Glutamatergic neuron (in vitro differentiated cells): ENCODE measurements at regions not wholly inside any gene's neighbourhood (a gene's known extent, or its start where the extent isn't known, plus 50 kb on each side); places are given as distances from the start of the nearest gene placed in this dataset.

Experiments
- DNase-seq: peaks from one replicate; pipeline ENCODE4 v3.0.0; 2022
- H3K27ac Mint-ChIP-seq: one replicate; pipeline ENCODE4 v1.8.0; 2020; ENCODE audit warnings: mild to moderate bottlenecking, mixed read lengths, inconsistent platforms; ENCODE audit not compliant: unreplicated experiment
- H3K27me3 Mint-ChIP-seq: one replicate; pipeline ENCODE4 v1.8.0; 2020; ENCODE audit warnings: mild to moderate bottlenecking, moderate library complexity, mixed read lengths, inconsistent platforms; ENCODE audit not compliant: unreplicated experiment
- H3K36me3 Mint-ChIP-seq: one replicate; pipeline ENCODE4 v1.8.0; 2020; ENCODE audit warnings: mild to moderate bottlenecking, mixed read lengths, inconsistent platforms; ENCODE audit not compliant: unreplicated experiment
- H3K4me1 Mint-ChIP-seq: one replicate; pipeline ENCODE4 v1.8.0; 2020; ENCODE audit warnings: mild to moderate bottlenecking, low read depth, mixed read lengths, inconsistent platforms; ENCODE audit not compliant: unreplicated experiment
- H3K4me3 Mint-ChIP-seq: one replicate; pipeline ENCODE4 v1.8.0; 2020; ENCODE audit warnings: mild to moderate bottlenecking, mixed read lengths, inconsistent platforms; ENCODE audit not compliant: unreplicated experiment
- H3K9me3 Mint-ChIP-seq: one replicate; pipeline ENCODE4 v1.8.0; 2020; ENCODE audit warnings: mild to moderate bottlenecking, moderate library complexity, mixed read lengths, inconsistent platforms; ENCODE audit not compliant: unreplicated experiment
- TF ChIP-seq, protein P1 (sequence below): fragments of 200-600 bp; sonication (generic); IDR thresholded peaks from one replicate; pipeline ENCODE4 v1.5.0; 2021; ENCODE audit not compliant: partially characterized antibody, unreplicated experiment

DNA sequence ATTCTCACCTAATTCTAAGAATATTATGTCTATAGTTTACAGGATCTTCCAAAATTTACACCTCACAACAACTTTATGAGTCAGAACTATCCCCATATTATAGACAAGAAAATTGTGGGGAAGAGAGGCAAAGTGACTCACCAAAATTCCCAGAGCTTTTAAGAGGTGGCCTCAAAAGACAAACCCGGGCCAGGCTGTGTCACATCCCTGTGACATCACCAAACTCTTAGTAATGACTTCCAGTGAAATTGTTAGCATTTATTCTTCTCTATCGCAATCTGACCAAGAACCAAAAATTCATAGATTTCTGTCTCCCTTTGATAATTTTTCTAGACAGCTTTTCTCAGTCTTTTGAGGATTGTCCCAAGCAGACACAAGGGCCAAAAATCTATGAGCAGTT, 134.3 kb downstream of the SNX19 start:
- Mint-ChIP-seq H3K4me1 (no peaks in the 10 kb centered on the region), H3K4me3 (no peak overlapping the region), H3K27ac (no peak overlapping the region), H3K27me3 (no peaks in the 10 kb centered on the region), H3K9me3 (no peaks in the 10 kb centered on the region), H3K36me3 (peaks cover 7% of the 10 kb centered on the region)
- TF ChIP-seq, protein P1, sequence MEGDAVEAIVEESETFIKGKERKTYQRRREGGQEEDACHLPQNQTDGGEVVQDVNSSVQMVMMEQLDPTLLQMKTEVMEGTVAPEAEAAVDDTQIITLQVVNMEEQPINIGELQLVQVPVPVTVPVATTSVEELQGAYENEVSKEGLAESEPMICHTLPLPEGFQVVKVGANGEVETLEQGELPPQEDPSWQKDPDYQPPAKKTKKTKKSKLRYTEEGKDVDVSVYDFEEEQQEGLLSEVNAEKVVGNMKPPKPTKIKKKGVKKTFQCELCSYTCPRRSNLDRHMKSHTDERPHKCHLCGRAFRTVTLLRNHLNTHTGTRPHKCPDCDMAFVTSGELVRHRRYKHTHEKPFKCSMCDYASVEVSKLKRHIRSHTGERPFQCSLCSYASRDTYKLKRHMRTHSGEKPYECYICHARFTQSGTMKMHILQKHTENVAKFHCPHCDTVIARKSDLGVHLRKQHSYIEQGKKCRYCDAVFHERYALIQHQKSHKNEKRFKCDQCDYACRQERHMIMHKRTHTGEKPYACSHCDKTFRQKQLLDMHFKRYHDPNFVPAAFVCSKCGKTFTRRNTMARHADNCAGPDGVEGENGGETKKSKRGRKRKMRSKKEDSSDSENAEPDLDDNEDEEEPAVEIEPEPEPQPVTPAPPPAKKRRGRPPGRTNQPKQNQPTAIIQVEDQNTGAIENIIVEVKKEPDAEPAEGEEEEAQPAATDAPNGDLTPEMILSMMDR: no peak
- DNase-seq: no peak

GRCh38 chr11:130782361-130783222, 133.7 kb downstream of the SNX19 start:
- DNase-seq: no peak
- Mint-ChIP-seq H3K4me1 (no peaks in the 10 kb centered on the region), H3K27ac (no peak overlapping the region), H3K27me3 (no peaks in the 10 kb centered on the region), H3K36me3 (peaks cover 2% of the 10 kb centered on the region), H3K4me3 (no peak overlapping the region), H3K9me3 (no peaks in the 10 kb centered on the region)
- TF ChIP-seq, protein P1: no peak

DNA sequence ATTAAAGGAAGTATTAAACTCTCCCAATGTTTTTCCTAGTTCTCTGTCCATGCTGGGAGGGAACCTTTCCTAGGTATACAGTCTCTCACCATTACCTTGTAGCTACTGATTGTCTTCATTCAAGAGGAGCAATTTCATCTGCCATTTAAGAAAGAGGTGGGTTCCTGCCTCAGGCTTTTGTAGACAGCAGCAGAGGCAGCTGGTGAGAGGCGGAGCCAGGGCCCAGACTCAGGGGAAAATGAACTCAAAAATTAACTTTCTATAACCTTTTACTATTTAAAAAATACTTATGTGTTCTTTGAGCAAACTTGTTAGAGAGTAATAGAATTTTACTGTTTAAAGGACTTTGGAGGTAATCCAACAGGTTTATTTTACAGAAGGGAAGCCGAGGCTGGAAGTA, 133.0 kb downstream of the SNX19 start:
- Mint-ChIP-seq H3K9me3 (no peaks in the 10 kb centered on the region), H3K4me3 (no peak overlapping the region), H3K4me1 (no peaks in the 10 kb centered on the region), H3K27me3 (no peaks in the 10 kb centered on the region), H3K36me3 (no peaks in the 10 kb centered on the region), H3K27ac (no peak overlapping the region)
- TF ChIP-seq, protein P1: no peak
- DNase-seq: no peak

DNA sequence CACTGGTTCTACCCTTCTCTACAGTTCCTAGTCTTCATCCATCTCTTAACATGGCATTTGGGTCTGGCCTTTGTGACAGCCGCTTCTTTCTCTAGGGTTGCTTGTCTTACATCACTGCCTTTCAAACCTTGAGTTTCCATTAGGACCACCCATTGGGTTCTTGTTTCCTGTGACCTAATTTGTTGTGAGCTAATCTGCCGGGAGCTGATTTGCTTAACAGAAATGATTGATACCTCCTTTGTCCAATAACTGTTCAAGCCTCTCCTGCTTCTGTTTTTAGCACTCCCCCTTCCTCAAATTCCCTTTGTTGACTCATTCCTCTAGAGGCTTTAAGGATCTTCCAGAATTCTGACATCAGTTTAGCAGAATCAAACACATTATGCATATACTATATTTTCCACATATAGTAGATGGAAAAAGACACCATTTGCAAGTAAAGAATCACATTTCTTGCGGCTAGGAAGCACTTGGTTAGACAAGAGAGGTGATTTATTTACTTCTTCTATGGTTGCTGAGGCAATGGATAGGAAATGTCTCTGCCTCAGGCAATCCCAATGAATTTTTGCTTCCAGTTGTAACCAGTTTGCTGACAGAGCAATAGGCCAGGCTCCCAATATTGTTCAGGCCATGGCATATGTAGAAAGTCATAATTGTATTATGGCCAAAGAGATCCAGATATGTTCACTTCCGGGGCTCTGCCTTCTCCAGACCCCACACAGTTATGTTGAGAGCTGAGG, 130.7 kb downstream of the SNX19 start:
- TF ChIP-seq, protein P1: no peak
- Mint-ChIP-seq H3K4me3 (no peak overlapping the region), H3K9me3 (peaks cover 2% of the 10 kb centered on the region), H3K27ac (no peak overlapping the region), H3K4me1 (no peaks in the 10 kb centered on the region), H3K27me3 (no peaks in the 10 kb centered on the region), H3K36me3 (peaks cover 5% of the 10 kb centered on the region)
- DNase-seq: no peak

DNA sequence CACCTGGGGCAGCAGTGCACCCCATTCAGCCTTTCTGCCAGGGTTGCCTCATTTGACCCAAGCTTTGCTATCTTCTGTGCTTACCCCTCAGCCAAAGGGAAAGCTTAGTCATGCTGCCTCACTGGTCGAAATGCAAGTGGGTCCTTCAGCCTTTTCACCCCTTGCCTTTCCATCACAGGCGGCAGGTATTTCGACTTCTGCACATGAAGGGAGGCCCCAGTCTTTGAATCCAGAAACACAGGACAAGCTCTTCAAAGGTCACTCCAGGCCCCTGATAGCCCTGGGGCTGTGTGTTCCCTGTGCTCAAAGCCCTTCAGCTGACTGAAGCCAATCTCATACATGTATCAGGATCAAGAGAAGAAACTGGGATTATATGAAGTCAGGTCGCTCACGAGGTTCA, 129.7 kb downstream of the SNX19 start:
- Mint-ChIP-seq H3K4me3 (no peak overlapping the region), H3K36me3 (peaks cover 14% of the 10 kb centered on the region), H3K4me1 (no peaks in the 10 kb centered on the region), H3K27ac (no peak overlapping the region), H3K27me3 (no peaks in the 10 kb centered on the region), H3K9me3 (peaks cover 7% of the 10 kb centered on the region)
- TF ChIP-seq, protein P1: no peak
- no peak for DNase-seq
